GM19043 (cell line): ENCODE measurements at regions not wholly inside any gene's neighbourhood (a gene's known extent, or its start where the extent isn't known, plus 50 kb on each side); places are given as distances from the start of the nearest gene placed in this dataset.

ENCODE experiments used
- ATAC-seq: cut with Tn5 transposase; IDR thresholded peaks from one replicate; pipeline ENCODE4 v1.9.1; 2021; ENCODE audit warnings: low read depth; ENCODE audit not compliant: unreplicated experiment

- no peak for ATAC-seq
Observed at GRCh38 chr2:30310371-30310770, 79.0 kb downstream of the LBH start.

DNA sequence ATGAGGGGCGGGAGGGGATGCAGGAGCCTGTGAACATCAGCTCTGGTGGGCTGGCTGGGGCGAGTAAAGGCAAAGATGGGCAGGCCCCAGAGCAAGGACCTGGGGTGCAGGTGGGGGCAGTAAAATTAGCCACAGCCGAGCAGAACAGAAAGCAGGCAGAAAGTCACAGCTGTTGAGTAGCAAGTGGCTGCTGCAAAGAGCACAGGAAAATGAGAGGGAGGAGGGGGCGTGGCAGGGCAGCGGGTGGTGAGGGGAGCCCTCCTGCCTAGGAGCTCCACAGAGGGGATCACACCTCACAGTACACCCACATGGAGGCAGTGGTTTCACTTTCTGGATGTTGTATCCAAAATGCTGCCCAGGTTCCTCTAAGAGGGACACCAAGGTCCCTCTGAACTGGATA is 79.6 kb downstream of the LBH start:
- ATAC-seq = peak; percentile 64

DNA sequence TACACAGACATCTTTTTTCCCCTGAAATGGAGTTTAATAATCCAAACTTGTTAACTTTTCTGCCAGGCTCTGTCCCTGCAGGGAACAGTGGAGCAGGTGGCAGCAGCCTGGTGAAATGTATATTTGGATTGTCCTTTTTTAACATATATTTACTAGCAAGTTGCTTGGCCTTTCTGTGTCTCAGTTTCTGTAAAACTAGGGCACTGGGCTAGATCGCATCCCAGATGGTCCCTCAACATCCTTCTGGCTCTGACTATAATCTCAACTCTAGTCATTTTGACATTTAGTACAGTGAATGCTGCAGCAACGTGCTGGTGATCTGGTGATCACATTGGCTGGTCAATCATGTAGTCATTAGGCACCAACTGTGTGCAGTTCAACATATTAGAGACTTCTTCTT is 80.4 kb downstream of the LBH start:
- no peak for ATAC-seq

DNA sequence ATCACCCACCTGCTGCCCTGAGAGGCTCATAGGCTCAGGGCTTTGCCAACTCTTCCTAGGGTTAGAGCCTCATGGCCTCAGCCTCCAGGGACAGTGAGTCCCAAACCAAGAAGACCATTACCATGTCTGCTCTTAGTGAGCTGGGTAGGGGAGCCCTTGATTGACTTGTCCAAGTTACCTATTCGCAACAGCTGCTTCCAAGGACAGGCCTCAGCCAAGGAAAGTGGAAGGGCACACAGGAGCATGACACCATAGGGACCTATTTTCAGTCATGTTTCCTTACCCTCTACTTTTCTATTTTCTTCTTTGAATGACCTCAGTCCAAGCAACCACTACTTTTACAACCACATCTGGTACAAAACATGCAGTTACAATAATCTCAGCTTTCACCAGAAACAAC is 81.6 kb downstream of the LBH start:
- ATAC-seq = no peak

GRCh38 chr2:30314981-30315380 is 83.6 kb downstream of the LBH start:
- ATAC-seq = no peak

DNA sequence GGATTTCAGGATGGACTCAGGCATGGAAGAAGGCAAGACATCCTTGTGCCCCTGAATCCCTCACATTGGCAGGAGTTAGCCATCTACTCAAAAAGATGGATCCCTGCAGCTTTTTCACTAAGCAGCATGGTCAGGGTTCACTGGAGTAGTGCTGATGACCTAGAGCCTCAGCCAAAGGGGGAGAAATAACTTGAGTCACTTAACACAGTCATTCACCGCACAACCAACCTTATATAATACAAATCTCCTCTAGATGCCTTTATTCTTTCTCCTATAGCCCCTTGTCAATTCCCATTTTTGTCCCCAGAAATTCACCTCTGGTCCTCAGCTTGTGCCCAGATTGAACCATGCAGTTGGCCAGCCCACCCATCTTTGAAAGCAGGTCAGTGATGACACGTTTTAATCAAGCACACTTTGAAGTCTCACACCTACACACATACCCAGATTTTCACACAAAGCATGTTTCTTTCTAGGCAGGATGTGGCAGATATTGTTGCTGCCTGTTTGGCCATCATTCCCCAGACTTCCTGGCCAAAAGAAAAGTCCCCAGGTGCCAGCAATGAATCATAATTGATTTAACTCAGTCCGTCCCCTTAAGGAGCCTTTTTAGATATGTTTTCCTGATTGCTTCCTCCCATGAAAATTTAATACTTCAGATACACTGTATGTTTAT is 84.2 kb downstream of the LBH start:
- no peak for ATAC-seq

- ATAC-seq = no peak
Observed at GRCh38 chr2:30316408-30316807, 85.1 kb downstream of the LBH start.

- no peak for ATAC-seq
Observed at GRCh38 chr2:30318987-30319782, 87.9 kb downstream of the LBH start.

DNA sequence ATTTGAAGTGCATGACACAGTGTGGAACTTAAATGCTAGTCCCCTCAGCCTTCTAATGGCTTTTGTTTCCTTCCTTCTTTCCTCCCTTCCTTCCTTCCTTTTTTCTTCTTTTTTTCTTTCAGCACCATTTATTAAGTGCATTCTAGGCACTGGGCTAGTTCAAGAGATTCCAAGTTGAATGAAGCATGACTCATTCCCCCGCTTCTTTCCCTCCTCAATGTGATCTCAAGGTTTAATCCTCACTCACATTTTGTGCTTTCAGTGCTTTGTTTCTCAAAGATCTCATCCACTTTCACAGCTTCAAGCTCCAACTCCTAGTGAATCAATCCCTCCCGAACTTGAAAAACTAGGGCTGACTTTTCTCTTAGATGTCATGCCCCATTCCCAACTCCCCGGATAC is 90.1 kb downstream of the LBH start:
- no peak for ATAC-seq

- no peak for ATAC-seq
Observed at GRCh38 chr2:30323499-30323898, 92.2 kb downstream of the LBH start.

DNA sequence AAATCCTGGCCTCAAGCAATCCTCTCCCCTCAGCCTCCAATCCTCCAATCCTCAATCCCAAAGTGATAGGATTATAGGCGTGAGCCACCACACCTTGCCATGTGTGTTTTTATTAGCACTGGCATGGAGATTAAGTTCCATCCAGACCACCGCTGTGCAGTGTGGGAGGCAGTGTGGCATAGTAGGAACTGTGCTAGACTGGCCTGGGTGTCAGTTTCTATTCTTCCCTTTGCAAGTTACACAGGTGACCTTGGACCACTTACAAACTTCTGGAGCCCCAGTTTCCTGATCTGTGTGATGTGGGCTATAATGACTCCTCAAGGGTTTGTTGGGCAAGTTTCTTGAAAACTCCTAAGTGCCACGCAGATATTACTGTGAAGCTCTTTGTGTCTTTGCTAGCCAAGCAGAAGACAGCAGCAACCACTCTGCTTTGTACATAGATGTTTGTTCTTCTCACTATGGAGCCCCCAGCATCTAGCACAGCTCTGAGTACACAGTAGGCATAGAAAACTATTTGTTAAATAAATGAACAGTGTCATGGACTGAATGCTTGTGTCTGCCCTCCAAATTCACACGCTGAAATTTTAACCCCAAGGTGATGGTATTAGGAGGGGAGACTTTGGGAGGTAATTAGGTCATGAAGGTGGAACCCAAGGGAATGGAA is 93.0 kb downstream of the LBH start:
- ATAC-seq = no peak

DNA sequence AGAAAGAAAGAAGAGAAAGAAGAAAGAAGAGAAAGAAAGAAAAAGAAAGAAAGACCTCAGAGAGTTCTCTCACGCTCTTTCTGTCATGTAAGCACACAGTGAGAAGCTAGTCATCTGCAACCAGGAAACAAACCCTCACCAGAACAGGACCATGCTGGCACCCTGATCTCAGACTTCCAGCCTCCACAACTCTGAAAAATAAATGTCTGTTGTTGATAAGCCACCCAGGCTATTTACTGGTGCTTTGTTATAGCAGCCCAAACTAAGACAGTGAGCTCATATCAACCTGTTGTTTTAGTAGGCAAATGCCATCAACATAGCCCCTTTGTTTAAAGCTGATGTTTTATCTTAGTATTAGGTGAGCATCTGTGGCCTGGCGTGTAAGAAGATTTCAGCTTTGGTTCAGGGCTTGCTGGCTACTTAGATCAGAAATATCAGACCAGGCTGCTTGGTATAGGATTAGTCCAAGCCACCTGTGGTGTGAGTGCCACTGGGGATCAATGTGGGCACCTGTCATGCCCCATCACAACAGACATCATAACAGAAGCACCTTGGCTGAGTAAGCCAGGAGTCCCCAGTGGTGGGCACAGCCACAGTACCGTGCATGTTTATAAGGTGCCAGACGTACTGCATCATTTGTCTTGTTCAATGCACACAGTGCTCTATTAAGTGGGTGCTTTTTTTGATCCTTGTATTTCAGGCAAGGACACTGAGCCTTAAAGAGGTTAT is 94.4 kb downstream of the LBH start:
- no peak for ATAC-seq

DNA sequence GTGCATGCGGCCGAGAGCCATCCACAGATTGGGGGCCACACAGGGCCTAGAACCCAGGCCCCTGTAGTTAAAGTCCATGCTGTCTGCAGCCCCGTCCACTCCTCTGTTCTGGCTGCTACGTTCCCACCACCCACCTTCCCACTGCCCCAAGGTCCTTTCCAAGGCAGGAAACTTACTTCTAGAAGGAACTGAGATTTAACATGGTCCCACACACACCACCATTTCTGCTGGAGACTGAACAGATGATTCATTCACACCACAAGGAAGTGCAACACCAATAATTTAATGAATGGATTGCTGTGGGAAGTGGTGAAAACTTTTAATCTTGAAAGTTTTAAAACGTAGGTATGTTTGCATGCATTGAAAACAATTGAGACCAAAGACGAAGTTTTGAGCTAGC is 95.2 kb downstream of the LBH start:
- ATAC-seq = no peak

DNA sequence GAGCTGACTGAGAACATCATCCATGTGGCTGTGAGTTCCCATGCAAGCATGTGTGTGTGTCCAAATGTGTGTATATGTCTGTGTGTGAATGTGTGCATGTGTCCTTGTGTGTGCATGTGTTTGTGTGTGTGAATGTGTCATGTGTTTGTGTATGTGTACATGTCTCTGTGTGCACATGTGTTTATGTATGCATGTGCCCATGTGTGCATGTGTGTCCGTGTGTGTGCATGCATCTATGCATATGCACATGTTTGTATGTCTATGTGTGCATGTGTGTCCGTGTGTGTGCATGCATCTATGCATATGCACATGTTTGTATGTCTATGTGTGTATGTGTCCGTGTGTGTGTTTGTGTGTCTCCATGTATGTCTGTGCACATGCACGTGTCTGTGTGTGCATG is 99.7 kb downstream of the LBH start:
- no peak for ATAC-seq

- ATAC-seq = no peak
Observed at GRCh38 chr2:30331869-30332268, 100.5 kb downstream of the LBH start.

DNA sequence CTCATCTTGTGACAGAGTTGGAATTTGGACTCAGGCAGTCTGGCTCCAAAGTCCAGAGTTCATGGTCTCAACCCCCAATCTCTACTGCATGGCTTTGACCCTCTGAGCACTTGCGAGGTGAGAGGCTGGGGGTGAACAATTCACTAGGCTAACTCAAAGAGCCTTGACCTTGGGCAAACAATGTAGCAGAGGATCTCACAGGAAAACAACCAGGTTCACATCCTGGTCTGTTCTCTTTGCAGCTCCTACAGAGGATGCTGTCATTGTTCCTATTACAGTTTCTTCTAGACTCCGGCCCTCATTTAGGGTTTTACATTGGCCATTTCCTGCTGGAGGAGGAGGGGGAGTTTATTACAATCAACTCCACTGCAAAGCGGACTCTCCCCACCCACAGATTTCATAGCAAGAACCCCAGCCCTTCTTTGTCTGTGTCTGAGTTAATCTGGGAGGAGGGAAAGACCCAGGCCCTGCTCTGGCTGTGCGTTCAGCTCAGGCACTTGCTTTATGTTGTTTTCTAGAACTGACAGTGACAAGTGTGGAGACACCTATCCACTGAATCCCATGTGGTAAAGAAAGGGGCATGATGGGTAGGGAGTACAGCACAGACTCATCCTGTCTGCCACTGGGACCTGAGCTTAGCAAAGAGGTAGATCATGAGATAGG is 101.6 kb downstream of the LBH start:
- ATAC-seq = no peak

DNA sequence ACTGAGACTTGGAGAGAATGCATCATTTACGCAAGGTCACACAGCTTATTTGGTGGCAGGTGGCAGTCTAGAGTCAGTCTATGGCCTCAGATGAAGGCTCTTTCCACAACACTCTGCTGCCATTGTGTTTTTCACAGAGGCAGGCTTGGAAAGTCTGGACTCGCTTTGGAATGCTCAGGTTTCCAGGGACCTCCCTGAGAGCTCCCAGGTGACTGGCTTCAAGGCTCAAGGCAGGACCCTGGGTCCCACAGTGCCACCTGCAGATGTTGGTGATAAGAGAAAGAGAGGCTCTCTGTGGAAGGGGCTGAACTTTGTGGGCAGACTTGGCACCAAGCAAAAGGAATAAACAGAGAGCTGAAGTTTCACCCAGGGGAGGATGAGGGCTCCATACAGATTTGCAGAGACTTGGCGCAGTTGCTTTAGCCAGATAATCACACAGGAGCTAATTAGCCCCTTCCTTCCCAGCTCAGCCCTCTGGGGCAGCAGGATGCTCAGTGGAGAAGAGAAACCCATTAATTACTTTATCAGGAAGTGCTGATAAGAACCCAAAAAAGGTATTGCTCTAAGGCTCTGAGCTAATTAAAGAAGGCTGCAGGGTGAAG is 103.5 kb downstream of the LBH start:
- no peak for ATAC-seq

GRCh38 chr2:30336084-30336483 is 104.8 kb downstream of the LBH start:
- no peak for ATAC-seq

DNA sequence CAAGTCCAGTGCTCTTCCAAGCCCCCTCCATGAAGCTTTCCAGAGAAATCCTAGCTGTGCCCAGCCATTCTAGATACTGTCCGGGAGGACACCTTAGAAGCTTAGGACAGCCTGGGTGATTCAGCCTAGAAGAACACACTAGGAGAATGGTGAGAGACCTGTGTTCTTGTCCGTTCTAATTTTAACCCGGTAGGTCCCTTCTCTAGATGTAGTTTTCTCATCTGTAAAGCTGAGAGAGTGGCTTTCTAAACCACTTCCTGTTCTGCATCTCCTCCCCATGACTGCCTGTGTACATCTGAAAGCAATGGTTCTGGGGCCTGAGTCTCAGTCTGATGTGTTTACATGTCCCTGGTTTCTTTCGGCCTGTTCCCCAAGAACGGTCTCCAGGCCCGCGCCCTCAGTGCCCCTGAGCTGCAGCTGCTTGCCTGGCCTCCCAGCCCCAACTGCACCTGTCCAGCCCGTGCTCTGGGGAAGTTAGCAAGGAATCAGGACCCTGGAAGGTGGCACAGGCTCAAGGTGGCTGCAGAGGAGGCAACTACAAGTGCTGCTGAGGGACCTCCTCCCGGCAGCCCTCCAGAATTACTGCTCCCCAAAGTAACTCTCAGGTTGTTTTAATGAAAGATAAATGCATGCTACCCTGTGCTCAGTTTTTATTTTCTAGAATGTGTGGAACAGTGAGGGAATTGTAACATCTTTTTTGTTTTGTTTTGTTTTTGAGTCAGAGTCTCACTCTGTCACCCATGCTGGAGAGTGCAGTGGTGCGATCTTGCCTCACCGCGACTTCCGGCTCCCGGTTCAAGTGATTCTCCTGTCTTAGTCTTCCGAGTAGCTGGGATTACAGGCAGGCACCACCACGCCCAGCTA is 105.9 kb downstream of the LBH start:
- peak; percentile 88 for ATAC-seq
